Thoracic aorta (tissue), 2 donors: ENCODE measurements at regions not wholly inside any gene's neighbourhood (a gene's known extent, or its start where the extent isn't known, plus 50 kb on each side); places are given as distances from the start of the nearest gene placed in this dataset.
"Not testable (repeated sequence)": the region's sequence is repeated elsewhere in the genome, so short reads cannot be mapped to it uniquely, and the experiment has no call there.

ENCODE experiments used
- ATAC-seq: fragments of 150-250 bp; one replicate; pipeline ENCODE4 v1.8.0; 2017; ENCODE audit warnings: low read depth; ENCODE audit not compliant: insufficient number of reproducible peaks, low FRiP score
- DNase-seq: peaks from one replicate; pipeline ENCODE4 v3.0.0-alpha.2; 2020; ENCODE audit warnings: low spot score
- H3K27ac ChIP-seq, 2 donors: fragments of 200-600 bp; sonication (generic); 1 replicate in 1 of 2; 2 replicates in 1 of 2; pipeline ENCODE4 v1.5.1; 2016; ENCODE audit warnings: mild to moderate bottlenecking in 2 of 2, moderate library complexity in 2 of 2
- H3K27me3 ChIP-seq: fragments of 200-600 bp; sonication (generic); replicated peaks from 2 replicates; pipeline ENCODE4 v1.6.0; 2016; ENCODE audit warnings: mild to moderate bottlenecking; ENCODE audit not compliant: insufficient read depth
- H3K36me3 ChIP-seq: fragments of 200-600 bp; sonication (generic); one replicate; pipeline ENCODE4 v1.5.1; 2016
- H3K4me1 ChIP-seq, 2 donors: fragments of 200-600 bp; sonication (generic); 1 replicate in 1 of 2; 2 replicates in 1 of 2; pipeline versions ENCODE4 v1.5.1 to v1.6.0; 2016; ENCODE audit warnings: low read depth in 2 of 2, mild to moderate bottlenecking in 1 of 2; ENCODE audit not compliant: control insufficient read depth in 1 of 2
- H3K4me3 ChIP-seq: fragments of 200-600 bp; sonication (generic); 2 replicates; pipeline ENCODE4 v1.5.1; 2016; ENCODE audit warnings: mild to moderate bottlenecking
- H3K9me3 ChIP-seq: fragments of 200-600 bp; sonication (generic); 2 replicates; pipeline ENCODE4 v1.5.1; 2016
- TF ChIP-seq, protein P1 (sequence below): fragments of 200-600 bp; sonication (generic); IDR thresholded peaks from one replicate; pipeline ENCODE4 v1.5.1; 2019; ENCODE audit warnings: antibody characterized with exemption

DNA sequence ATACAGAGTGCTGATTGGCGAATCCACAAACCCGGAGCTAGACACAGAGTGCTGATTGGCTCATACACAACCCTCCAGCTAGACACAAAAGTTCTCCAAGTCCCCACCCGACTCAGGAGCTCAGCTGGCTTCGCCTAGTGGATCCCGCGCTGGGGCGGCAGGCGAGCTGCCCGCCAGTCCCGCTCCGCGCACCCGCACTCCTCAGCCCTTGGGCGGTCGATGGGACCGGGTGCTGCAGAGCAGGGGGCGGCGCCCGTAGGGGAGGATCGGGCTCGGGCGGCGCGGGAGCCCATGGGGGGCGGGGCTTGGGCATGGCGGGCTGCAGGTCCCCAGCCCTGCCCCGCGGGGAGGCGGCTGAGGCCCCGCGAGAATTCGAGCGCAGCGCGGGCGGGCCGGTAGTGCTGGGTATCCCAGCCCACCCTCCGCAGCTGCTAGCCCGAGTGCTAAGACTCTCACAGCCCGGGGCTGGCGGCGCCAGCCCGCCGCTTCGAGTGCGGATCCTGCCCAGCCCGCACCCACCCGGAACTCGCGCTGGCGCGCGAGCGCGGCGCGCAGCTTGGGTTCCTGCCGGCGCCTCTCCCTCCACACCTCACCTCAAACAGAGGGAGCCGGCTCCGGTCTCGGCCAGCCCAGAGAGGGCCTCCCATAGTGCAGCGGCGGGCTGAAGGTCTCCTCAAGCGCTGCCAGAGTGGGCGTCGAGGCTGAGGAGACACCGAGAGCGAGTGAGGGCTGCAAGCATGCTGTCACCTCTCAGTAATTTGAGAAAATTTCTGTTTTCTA lies 75.5 kb upstream of the ATP5MC3 start:
- no peaks in the 10 kb centered on the region for H3K4me1 ChIP-seq
- no peak overlapping the region for H3K4me3 ChIP-seq
- H3K27ac ChIP-seq: no peak overlapping the region
- no peak for ATAC-seq
- TF ChIP-seq, protein P1, sequence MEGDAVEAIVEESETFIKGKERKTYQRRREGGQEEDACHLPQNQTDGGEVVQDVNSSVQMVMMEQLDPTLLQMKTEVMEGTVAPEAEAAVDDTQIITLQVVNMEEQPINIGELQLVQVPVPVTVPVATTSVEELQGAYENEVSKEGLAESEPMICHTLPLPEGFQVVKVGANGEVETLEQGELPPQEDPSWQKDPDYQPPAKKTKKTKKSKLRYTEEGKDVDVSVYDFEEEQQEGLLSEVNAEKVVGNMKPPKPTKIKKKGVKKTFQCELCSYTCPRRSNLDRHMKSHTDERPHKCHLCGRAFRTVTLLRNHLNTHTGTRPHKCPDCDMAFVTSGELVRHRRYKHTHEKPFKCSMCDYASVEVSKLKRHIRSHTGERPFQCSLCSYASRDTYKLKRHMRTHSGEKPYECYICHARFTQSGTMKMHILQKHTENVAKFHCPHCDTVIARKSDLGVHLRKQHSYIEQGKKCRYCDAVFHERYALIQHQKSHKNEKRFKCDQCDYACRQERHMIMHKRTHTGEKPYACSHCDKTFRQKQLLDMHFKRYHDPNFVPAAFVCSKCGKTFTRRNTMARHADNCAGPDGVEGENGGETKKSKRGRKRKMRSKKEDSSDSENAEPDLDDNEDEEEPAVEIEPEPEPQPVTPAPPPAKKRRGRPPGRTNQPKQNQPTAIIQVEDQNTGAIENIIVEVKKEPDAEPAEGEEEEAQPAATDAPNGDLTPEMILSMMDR: no peak
- no peaks in the 10 kb centered on the region for H3K9me3 ChIP-seq
- DNase-seq: no peak
- H3K36me3 ChIP-seq: no peaks in the 10 kb centered on the region
- no peaks in the 10 kb centered on the region for H3K27me3 ChIP-seq

DNA sequence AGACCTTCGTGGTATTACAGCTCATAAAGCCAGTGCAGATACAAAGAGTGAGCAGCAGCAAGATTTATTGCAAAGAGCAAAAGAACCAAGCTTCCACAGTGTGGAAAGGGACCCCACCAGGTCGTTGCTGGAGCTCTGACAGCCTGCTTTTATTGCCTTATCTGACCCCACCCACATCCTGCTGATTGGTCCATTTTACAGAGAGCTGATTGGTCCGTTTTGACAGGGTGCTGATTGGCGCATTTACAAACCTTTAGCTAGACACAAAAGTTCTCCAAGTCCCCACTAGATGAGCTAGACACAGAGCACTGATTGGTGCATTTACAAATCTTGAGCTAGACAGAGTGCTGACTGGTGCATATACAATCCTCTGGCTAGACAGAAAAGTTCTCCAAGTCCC lies 74.9 kb upstream of the ATP5MC3 start:
- H3K9me3 ChIP-seq, H3K27ac ChIP-seq, H3K27me3 ChIP-seq, DNase-seq, H3K4me1 ChIP-seq, H3K36me3 ChIP-seq, H3K4me3 ChIP-seq, ATAC-seq: not testable (repeated sequence)

DNA sequence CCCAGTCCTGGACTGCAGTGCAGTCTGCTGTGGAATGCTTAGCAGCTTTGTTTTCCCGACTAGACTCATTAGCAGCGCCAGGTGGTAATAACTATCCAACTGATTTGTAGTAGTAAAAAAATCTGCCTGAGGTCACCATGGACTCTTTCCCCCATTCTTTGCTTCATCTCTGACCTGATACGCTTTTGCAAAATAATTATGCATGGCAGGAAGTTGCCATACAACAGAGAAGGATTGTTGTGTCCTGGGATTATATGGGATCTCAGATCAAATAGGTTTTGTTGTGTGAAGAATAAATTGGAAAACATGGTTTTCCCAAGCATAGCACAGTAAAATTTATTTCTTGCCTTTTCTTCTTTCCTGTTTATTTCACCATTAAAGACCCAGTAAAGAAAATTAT lies 72.4 kb upstream of the ATP5MC3 start:
- no peaks in the 10 kb centered on the region for H3K36me3 ChIP-seq
- ATAC-seq: no peak
- H3K4me3 ChIP-seq: no peak overlapping the region
- H3K27me3 ChIP-seq: no peaks in the 10 kb centered on the region
- H3K27ac ChIP-seq: no peak overlapping the region
- H3K4me1 ChIP-seq: no peaks in the 10 kb centered on the region
- no peak for DNase-seq
- TF ChIP-seq, protein P1: no peak
- H3K9me3 ChIP-seq: no peaks in the 10 kb centered on the region

DNA sequence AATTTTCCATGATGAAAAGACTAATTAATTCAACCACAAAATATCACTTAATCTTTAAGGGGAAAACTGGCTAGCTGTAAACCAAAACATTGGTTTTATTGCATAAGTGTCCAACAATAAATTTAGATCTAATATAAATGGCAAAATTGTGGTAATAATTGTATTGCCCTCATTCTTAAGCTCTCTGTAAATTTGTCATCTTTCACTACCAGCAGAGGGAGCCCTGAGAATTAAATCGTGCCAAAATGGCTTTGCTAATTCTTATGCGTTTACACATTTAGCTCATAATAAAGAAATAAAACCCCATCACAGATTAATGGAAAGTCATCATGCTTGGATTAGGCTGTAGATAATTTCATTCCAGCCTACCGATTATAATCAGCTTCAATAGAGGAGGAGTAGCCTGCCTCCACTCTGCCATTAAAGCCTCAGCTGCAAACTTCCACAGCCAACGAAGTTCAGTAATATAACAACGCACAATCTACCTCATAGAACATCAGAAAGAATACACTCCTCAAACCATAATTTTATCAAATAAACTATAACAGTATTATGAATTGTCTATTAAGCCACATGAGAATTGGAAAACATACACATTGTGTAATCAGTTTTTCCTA lies 70.0 kb upstream of the ATP5MC3 start:
- DNase-seq (no peak), ATAC-seq (no peak)
- no peaks in the 10 kb centered on the region for H3K36me3 ChIP-seq
- no peak overlapping the region for H3K4me3 ChIP-seq
- H3K27ac ChIP-seq: no peak overlapping the region
- TF ChIP-seq, protein P1: peak; percentile 34
- no peaks in the 10 kb centered on the region for H3K27me3 ChIP-seq
- no peaks in the 10 kb centered on the region for H3K9me3 ChIP-seq
- H3K4me1 ChIP-seq: no peaks in the 10 kb centered on the region

DNA sequence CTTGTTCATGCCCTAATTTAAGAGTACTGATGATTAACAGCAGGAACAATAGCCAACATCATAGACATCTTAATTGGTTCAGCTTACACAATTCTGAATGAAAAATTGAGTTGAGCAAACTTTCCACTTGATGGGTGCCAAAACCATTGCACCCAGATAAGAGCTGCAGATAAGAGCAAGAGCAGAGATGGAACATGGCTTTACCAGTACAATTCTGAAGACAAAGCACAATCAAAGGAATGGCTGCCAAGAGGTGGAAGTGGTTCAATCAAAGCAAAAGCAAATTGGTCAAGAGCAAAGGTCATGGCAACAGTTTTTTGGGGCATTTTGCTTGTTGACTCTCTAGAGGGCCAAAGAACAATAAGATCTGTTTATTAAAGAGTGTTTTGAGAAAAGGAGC lies 65.6 kb upstream of the ATP5MC3 start:
- ATAC-seq: no peak

More for the DNA sequence above, 65.6 kb upstream of the ATP5MC3 start:
- Histone ChIP-seq H3K36me3 (no peaks in the 10 kb centered on the region), H3K27ac (no peak overlapping the region), H3K27me3 (no peaks in the 10 kb centered on the region), H3K4me3 (no peak overlapping the region), H3K4me1 (no peaks in the 10 kb centered on the region), H3K9me3 (no peaks in the 10 kb centered on the region)
- no peak for DNase-seq
- TF ChIP-seq, protein P1: no peak
